CD4-positive, alpha-beta T cell (primary cell): ENCODE measurements at regions not wholly inside any gene's neighbourhood (a gene's known extent, or its start where the extent isn't known, plus 50 kb on each side); places are given as distances from the start of the nearest gene placed in this dataset.
"Not testable (repeated sequence)": the region's sequence is repeated elsewhere in the genome, so short reads cannot be mapped to it uniquely, and the experiment has no call there.

Experiments
- ATAC-seq: fragments of 200-7000 bp; cut with Tn5 transposase; one replicate; pipeline ENCODE4 v1.10.0; 2022; ENCODE audit warnings: mild to moderate bottlenecking; ENCODE audit not compliant: poor library complexity
- CTCF ChIA-PET: fragments of 350-600 bp; sonication (Branson Sonifier 250); formaldehyde crosslinking; loops from one replicate; lab custom pipeline; 2021; ENCODE audit warnings: antibody characterized with exemption, inconsistent platforms; lab: Charles Lee
- POLR2A ChIA-PET: fragments of 350-600 bp; sonication (Branson Sonifier 250); formaldehyde crosslinking; loops from one replicate; lab custom pipeline; 2021; ENCODE audit warnings: antibody characterized with exemption, inconsistent platforms; lab: Charles Lee
- DNase-seq, 14 experiments: peaks; one replicate each; pipeline ENCODE4 v3.0.0-alpha.2; 2013 to 2020; ENCODE audit warnings: mixed read lengths in 2 of 14
- H3K27ac ChIP-seq, 2 donors: one replicate each; pipeline versions ENCODE4 v1.5.1 to v1.7.0; 2013; ENCODE audit warnings: low read length in 2 of 2, low read depth in 1 of 2, mild to moderate bottlenecking in 1 of 2
- H3K27me3 ChIP-seq, 2 experiments: 1 replicate in 1 of 2; 2 replicates in 1 of 2; pipeline versions ENCODE4 v1.6.1 to v1.7.0; 2013; ENCODE audit warnings: low read length in 2 of 2, control low read depth in 1 of 2, mild to moderate bottlenecking in 1 of 2, moderate library complexity in 1 of 2; ENCODE audit not compliant: insufficient read depth in 2 of 2, control insufficient read depth in 1 of 2
- H3K36me3 ChIP-seq: one replicate; pipeline ENCODE4 v1.6.1; 2013; ENCODE audit warnings: low read length, control low read depth; ENCODE audit not compliant: insufficient read depth
- H3K4me1 ChIP-seq: one replicate; pipeline ENCODE4 v1.6.1; 2013; ENCODE audit warnings: low read length, control low read depth; ENCODE audit not compliant: insufficient read depth
- H3K4me3 ChIP-seq: one replicate; pipeline ENCODE4 v1.5.1; 2013; ENCODE audit warnings: mild to moderate bottlenecking, low read length, moderate library complexity
- H3K9me3 ChIP-seq, 2 experiments: 1 replicate in 1 of 2; 2 replicates in 1 of 2; pipeline versions ENCODE4 v1.6.1 to v1.7.0; 2013; ENCODE audit warnings: low read length in 2 of 2, mild to moderate bottlenecking in 2 of 2, control low read depth in 1 of 2, moderate library complexity in 1 of 2; ENCODE audit not compliant: control insufficient read depth in 1 of 2, insufficient read depth in 1 of 2
- H3K27ac Mint-ChIP-seq: one replicate; pipeline ENCODE4 v1.8.0; 2020; ENCODE audit warnings: mixed read lengths
- H3K27me3 Mint-ChIP-seq: one replicate; pipeline ENCODE4 v1.8.0; 2021; ENCODE audit warnings: mixed read lengths
- H3K36me3 Mint-ChIP-seq: one replicate; pipeline ENCODE4 v1.8.0; 2021; ENCODE audit warnings: low read depth, mixed read lengths
- H3K4me1 Mint-ChIP-seq: one replicate; pipeline ENCODE4 v1.8.0; 2021; ENCODE audit warnings: low read depth, mixed read lengths
- H3K4me3 Mint-ChIP-seq: one replicate; pipeline ENCODE4 v1.8.0; 2020; ENCODE audit warnings: mild to moderate bottlenecking, mixed read lengths
- H3K9me3 Mint-ChIP-seq: one replicate; pipeline ENCODE4 v1.8.0; 2020; ENCODE audit warnings: mixed read lengths
- intact Hi-C, 2 experiments: fragments of 100-400 bp; cut with DNase I in 1 of 2; cut with micrococcal nuclease in 1 of 2; formaldehyde crosslinking; loops; one replicate each; pipeline versions ENCODE4 v1.15.1 to v1.9.0; 2023 to 2025; cut with DNase I, micrococcal nuclease
- TF ChIP-seq, protein P1 (sequence below): fragments of 200-600 bp; IDR thresholded peaks from one replicate; pipeline ENCODE4 v1.8.0; 2022; ENCODE audit warnings: antibody characterized with exemption, mild to moderate bottlenecking

DNA sequence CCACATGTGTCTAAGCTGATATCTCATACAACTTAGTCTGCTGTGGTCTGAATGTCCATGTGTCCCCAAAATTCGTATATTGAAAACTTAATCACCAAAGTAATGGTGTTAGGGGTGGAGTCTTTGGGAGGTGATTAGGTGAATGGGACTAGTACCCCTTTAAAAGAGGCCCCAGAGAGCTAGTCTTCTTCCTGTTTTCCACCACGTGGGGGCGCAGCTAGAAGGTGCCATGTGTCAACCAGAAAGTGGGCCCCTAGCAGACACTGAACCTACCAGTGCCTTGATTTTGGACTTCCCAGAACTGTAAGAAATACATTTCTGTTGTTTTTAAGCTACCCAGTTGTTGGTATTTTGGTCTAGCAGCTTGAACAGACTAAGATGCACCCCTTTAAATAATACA, 86.6 kb downstream of the ASB1 start:
- ChIA-PET POLR2A (no interaction called here), CTCF (no interaction called here)
- TF ChIP-seq, protein P1, sequence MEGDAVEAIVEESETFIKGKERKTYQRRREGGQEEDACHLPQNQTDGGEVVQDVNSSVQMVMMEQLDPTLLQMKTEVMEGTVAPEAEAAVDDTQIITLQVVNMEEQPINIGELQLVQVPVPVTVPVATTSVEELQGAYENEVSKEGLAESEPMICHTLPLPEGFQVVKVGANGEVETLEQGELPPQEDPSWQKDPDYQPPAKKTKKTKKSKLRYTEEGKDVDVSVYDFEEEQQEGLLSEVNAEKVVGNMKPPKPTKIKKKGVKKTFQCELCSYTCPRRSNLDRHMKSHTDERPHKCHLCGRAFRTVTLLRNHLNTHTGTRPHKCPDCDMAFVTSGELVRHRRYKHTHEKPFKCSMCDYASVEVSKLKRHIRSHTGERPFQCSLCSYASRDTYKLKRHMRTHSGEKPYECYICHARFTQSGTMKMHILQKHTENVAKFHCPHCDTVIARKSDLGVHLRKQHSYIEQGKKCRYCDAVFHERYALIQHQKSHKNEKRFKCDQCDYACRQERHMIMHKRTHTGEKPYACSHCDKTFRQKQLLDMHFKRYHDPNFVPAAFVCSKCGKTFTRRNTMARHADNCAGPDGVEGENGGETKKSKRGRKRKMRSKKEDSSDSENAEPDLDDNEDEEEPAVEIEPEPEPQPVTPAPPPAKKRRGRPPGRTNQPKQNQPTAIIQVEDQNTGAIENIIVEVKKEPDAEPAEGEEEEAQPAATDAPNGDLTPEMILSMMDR, result no peak
- H3K4me1 ChIP-seq, result no peaks in the 10 kb centered on the region
- H3K27ac Mint-ChIP-seq, result no peak overlapping the region
- no peak overlapping the region for H3K4me3 Mint-ChIP-seq
- no peaks in the 10 kb centered on the region for H3K27me3 Mint-ChIP-seq
- no peak for ATAC-seq
- DNase-seq, result peak in 1 of 14 experiments; percentile 14
- H3K27me3 ChIP-seq, result no peaks in the 10 kb centered on the region
- intact Hi-C loops, result no loop called here
- H3K27ac ChIP-seq, result no peak overlapping the region
- no peak overlapping the region for H3K4me3 ChIP-seq
- no peaks in the 10 kb centered on the region for H3K4me1 Mint-ChIP-seq
- H3K9me3 Mint-ChIP-seq, result peaks cover 10% of the 10 kb centered on the region
- no peaks in the 10 kb centered on the region for H3K36me3 ChIP-seq
- H3K9me3 ChIP-seq, result peaks cover 18% of the 10 kb centered on the region in 2 experiments
- peaks cover 10% of the 10 kb centered on the region for H3K36me3 Mint-ChIP-seq

DNA sequence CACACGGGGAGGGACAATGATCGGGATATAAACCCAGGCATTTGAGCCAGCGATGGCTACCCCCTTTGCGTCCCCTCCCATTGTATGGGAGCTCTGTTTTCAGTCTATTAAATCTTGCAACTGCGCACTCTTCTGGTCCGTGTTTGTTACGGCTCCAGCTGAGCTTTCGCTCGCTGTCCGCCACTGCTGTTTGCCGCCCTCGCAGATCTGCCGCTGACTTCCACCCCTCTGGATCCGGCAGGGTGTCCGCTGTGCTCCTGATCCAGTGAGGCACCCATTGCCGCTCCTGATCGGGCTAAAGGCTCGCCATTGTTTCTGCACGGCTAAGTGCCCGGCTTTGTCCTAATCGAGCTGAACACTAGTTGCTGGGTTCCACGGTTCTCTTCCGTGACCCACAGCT, 87.3 kb downstream of the ASB1 start:
- H3K27me3 Mint-ChIP-seq, H3K4me1 ChIP-seq, DNase-seq, H3K27ac ChIP-seq, ATAC-seq, H3K36me3 Mint-ChIP-seq, intact Hi-C loops, H3K4me3 ChIP-seq, H3K27ac Mint-ChIP-seq, H3K36me3 ChIP-seq, H3K4me3 Mint-ChIP-seq, POLR2A ChIA-PET, CTCF ChIA-PET, H3K27me3 ChIP-seq, H3K4me1 Mint-ChIP-seq: not testable (repeated sequence)
- peaks cover 21 to 23% of the 10 kb centered on the region in 2 experiments for H3K9me3 ChIP-seq
- H3K9me3 Mint-ChIP-seq, result peaks cover 10% of the 10 kb centered on the region

DNA sequence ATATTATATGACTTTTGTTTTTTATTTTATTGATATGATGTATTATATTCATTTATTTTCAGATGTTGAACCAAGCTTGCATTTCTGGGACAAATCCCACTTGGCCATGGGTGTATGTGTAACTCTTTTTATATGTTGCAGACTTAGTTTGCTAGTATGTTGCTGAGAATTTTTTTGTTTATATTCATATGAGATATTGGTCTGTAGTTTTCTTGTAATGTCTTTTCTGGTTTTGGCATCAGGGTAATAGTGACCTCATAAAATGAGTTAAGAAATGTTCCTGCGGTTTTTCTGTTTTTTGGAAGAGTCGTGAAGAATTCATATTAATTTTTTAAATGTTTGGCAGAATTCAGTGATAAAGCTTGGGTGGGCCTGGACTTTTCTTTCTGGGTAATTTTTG, 88.7 kb downstream of the ASB1 start:
- H3K9me3 Mint-ChIP-seq, result peaks cover 10% of the 10 kb centered on the region
- DNase-seq (no peak), ATAC-seq (no peak)
- no peaks in the 10 kb centered on the region for H3K4me1 Mint-ChIP-seq
- Histone ChIP-seq H3K9me3 (peaks cover 21 to 26% of the 10 kb centered on the region in 2 experiments), H3K27me3 (no peaks in the 10 kb centered on the region), H3K36me3 (no peaks in the 10 kb centered on the region), H3K4me1 (no peaks in the 10 kb centered on the region), H3K4me3 (no peak overlapping the region), H3K27ac (no peak overlapping the region)
- H3K27me3 Mint-ChIP-seq, result no peaks in the 10 kb centered on the region
- TF ChIP-seq, protein P1, result no peak
- CTCF ChIA-PET, result no interaction called here
- intact Hi-C loops, result no loop called here
- POLR2A ChIA-PET, result no interaction called here
- no peak overlapping the region for H3K27ac Mint-ChIP-seq
- peaks cover 10% of the 10 kb centered on the region for H3K36me3 Mint-ChIP-seq
- H3K4me3 Mint-ChIP-seq, result no peak overlapping the region

DNA sequence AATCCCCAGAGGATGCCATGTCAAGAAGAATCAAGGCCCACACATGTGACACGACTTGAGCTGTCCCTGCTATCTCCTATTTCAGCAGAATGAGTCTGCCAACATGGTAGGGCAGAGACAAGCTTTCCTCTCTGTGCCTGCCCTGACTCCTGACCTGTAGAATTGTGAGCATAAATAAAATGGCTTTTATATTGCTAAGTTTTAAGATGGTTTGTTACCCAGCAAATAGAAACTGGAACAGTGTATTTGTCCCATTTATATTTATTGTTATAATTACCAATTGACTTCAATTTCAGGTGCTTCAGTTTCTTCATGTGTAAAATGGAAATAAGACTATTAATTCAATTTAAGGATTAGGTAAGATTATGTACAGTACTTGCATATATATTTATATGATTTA, 90.5 kb downstream of the ASB1 start:
- ATAC-seq, result no peak
- Mint-ChIP-seq H3K27ac (no peak overlapping the region), H3K9me3 (peaks cover 10% of the 10 kb centered on the region), H3K36me3 (peaks cover 10% of the 10 kb centered on the region), H3K4me3 (no peak overlapping the region), H3K27me3 (no peaks in the 10 kb centered on the region), H3K4me1 (no peaks in the 10 kb centered on the region)
- no peak overlapping the region for H3K27ac ChIP-seq
- no peaks in the 10 kb centered on the region for H3K4me1 ChIP-seq
- H3K9me3 ChIP-seq, result peaks cover 21 to 34% of the 10 kb centered on the region in 2 experiments
- TF ChIP-seq, protein P1, result no peak
- ChIA-PET POLR2A (no interaction called here), CTCF (no interaction called here)
- no peak overlapping the region for H3K4me3 ChIP-seq
- H3K27me3 ChIP-seq, result no peaks in the 10 kb centered on the region
- DNase-seq, result no peak
- intact Hi-C loops, result no loop called here
- H3K36me3 ChIP-seq, result no peaks in the 10 kb centered on the region
